ENCODE measurements at regions not wholly inside any gene's neighbourhood (a gene's known extent, or its start where the extent isn't known, plus 50 kb on each side); places are given as distances from the start of the nearest gene placed in this dataset.

DNA sequence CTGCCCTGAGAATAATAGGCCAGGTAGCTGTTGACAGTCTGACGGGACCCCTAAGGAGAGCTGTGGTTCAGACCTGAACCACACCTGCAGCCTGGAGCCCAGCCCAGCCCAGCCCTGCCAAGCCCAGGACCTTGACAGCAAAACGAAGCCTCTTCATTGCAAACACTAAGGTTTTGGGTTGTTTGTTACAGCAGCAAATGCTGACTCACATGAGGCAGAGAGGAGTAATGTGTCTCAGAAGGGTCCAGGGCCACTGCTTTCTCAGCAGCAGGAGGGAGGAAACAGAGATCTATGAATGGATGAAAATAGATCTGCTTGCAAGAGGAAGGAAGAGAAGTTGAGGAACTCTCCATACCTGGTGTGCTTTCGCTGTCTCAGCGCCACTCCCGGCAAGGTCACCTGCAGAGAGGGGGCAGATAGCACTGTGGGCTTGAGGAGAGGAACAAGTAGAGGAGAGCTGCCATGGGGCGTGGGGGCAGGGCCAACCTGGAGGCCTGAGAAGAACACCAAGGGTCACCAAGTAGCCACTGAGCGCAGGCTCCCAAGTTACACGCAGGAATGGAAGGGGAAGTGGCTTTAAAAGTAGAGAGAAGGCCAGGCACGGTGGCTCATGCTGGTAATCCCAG, 127.2 kb downstream of the ZNF281 start:
- no peak for ATAC-seq
- intact Hi-C loops (cut with micrococcal nuclease): no loop called here

DNA sequence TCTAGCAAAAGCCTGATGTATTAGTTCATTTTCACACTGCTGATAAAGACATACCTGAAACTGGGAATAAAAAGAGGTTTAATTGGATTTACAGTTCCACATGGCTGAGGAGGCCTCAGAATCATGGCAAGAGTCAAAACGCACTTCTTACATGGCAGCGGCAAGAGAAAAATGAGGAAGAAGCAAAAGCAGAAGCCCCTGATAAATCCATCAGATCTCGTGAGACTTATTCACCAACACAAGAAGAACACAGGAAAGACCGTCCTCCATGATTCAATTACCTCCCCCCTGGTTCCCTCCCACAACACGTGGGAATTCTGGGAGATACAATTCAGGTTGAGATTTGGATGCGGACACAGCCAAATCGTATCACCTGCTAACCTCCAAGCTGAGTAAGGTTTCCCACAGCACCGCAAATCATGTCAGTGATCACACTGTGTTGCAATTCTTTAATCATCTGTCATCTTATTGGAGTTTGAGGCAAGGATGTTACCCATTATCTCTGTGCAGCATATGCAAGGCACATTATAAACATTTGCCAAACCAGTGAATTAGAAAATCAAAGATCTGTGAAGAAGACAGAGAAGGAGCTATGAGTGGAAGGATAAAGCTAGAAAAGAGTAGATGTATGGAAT, 128.5 kb downstream of the ZNF281 start:
- no peaks in the 10 kb centered on the region for H3K9me3 Mint-ChIP-seq
- Histone ChIP-seq H3K27ac (ENCODE audit: low read length) (no peak overlapping the region), H3K4me1 (ENCODE audit: control insufficient read depth, insufficient read depth, low read length) (no peaks in the 10 kb centered on the region), H3K36me3 (ENCODE audit: control insufficient read depth, insufficient read depth, low read length) (no peaks in the 10 kb centered on the region), H3K4me3 (ENCODE audit: low read length) (no peak overlapping the region), H3K27me3 (ENCODE audit: control insufficient read depth, insufficient read depth, low read length) (no peaks in the 10 kb centered on the region), H3K9me3 (ENCODE audit: control insufficient read depth, insufficient read depth, low read length) (no peaks in the 10 kb centered on the region)
- WGBS (ENCODE audit: insufficient coverage): 84% methylated on average over 8 of the region's 8 CpGs
- DNase-seq (no peak), ATAC-seq (no peak)
- intact Hi-C loops (cut with micrococcal nuclease): no loop called here
- H3K4me1 Mint-ChIP-seq: no peaks in the 10 kb centered on the region
- H3K36me3 Mint-ChIP-seq: no peaks in the 10 kb centered on the region
- H3K27me3 Mint-ChIP-seq (ENCODE audit: low read depth in 2 of 2): peaks cover 0 to 8% of the 10 kb centered on the region in 2 donors
- no peak overlapping the region for H3K4me3 Mint-ChIP-seq
- TF ChIP-seq, protein P1, sequence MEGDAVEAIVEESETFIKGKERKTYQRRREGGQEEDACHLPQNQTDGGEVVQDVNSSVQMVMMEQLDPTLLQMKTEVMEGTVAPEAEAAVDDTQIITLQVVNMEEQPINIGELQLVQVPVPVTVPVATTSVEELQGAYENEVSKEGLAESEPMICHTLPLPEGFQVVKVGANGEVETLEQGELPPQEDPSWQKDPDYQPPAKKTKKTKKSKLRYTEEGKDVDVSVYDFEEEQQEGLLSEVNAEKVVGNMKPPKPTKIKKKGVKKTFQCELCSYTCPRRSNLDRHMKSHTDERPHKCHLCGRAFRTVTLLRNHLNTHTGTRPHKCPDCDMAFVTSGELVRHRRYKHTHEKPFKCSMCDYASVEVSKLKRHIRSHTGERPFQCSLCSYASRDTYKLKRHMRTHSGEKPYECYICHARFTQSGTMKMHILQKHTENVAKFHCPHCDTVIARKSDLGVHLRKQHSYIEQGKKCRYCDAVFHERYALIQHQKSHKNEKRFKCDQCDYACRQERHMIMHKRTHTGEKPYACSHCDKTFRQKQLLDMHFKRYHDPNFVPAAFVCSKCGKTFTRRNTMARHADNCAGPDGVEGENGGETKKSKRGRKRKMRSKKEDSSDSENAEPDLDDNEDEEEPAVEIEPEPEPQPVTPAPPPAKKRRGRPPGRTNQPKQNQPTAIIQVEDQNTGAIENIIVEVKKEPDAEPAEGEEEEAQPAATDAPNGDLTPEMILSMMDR (IDR thresholded peaks at IDR 0.05): no peak
- no peak overlapping the region for H3K27ac Mint-ChIP-seq

More for the DNA sequence above, 127.2 kb downstream of the ZNF281 start:
- Mint-ChIP-seq H3K27me3 (ENCODE audit: low read depth in 2 of 2) (peaks cover 0 to 5% of the 10 kb centered on the region in 2 donors), H3K27ac (no peak overlapping the region), H3K36me3 (no peaks in the 10 kb centered on the region), H3K4me1 (no peaks in the 10 kb centered on the region), H3K4me3 (no peak overlapping the region), H3K9me3 (no peaks in the 10 kb centered on the region)
- Histone ChIP-seq H3K27ac (ENCODE audit: low read length) (no peak overlapping the region), H3K4me1 (ENCODE audit: control insufficient read depth, insufficient read depth, low read length) (no peaks in the 10 kb centered on the region), H3K27me3 (ENCODE audit: control insufficient read depth, insufficient read depth, low read length) (no peaks in the 10 kb centered on the region), H3K4me3 (ENCODE audit: low read length) (no peak overlapping the region), H3K9me3 (ENCODE audit: control insufficient read depth, insufficient read depth, low read length) (no peaks in the 10 kb centered on the region), H3K36me3 (ENCODE audit: control insufficient read depth, insufficient read depth, low read length) (no peaks in the 10 kb centered on the region)
- TF ChIP-seq, protein P1 (IDR thresholded peaks at IDR 0.05): no peak
- no peak for DNase-seq
- 73% methylated on average over 9 of the region's 9 CpGs for WGBS (ENCODE audit: insufficient coverage)

DNA sequence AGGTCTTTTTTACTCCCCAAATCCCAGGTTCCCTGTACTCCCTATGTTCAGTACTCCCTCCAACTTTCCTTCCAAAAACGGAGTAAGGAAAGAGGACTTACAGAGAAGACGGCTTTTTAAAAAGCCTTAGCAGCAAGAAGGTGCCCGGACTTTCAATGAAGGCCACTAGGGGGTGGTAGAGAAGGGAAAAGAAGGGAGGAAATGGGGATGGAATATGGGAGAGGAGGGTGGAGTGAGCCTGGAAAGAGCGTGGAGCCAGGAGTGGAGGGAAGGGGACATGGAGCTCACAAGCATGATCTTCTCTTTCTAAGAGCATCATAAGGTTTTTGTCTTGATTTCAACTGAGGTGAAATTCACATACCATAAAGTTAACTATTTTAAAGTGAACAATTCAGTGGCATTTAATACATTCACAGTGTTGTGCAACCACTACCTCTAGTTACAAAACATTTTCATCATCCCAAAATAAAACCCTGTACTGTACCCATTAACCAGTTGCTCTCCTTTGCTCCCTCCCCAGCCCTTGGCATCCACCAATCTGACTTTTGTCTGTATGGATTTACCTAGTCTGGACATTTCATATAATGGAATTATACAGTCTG, 129.9 kb downstream of the ZNF281 start:
- no peaks in the 10 kb centered on the region for H3K36me3 Mint-ChIP-seq
- no peak overlapping the region for H3K4me3 Mint-ChIP-seq
- peaks cover 0 to 10% of the 10 kb centered on the region in 2 donors for H3K27me3 Mint-ChIP-seq (ENCODE audit: low read depth in 2 of 2)
- H3K9me3 ChIP-seq (ENCODE audit: control insufficient read depth, insufficient read depth, low read length): no peaks in the 10 kb centered on the region
- H3K4me1 Mint-ChIP-seq: no peaks in the 10 kb centered on the region
- 71% methylated on average over 3 of the region's 4 CpGs for WGBS (ENCODE audit: insufficient coverage)
- peak in 1 of 2 donors; percentile 59 for DNase-seq
- TF ChIP-seq, protein P1 (IDR thresholded peaks at IDR 0.05): peak; percentile 54
- H3K36me3 ChIP-seq (ENCODE audit: control insufficient read depth, insufficient read depth, low read length): no peaks in the 10 kb centered on the region
- no peak overlapping the region for H3K27ac Mint-ChIP-seq
- H3K27ac ChIP-seq (ENCODE audit: low read length): no peak overlapping the region
- H3K27me3 ChIP-seq (ENCODE audit: control insufficient read depth, insufficient read depth, low read length): no peaks in the 10 kb centered on the region
- no peaks in the 10 kb centered on the region for H3K4me1 ChIP-seq (ENCODE audit: control insufficient read depth, insufficient read depth, low read length)
- peak in 1 of 3 donors; percentile 42 for ATAC-seq
- no peak overlapping the region for H3K4me3 ChIP-seq (ENCODE audit: low read length)
- intact Hi-C loops (cut with micrococcal nuclease): loop anchor here (2.0 to 10.0 kb wide), 2 partner anchors 205 to 231 kb away; no protein-coding TSS in a partner anchor
- H3K9me3 Mint-ChIP-seq: no peaks in the 10 kb centered on the region
